ENCODE measurements at regions not wholly inside any gene's neighbourhood (a gene's known extent, or its start where the extent isn't known, plus 50 kb on each side); places are given as distances from the start of the nearest gene placed in this dataset.

GRCh38 chr4:146105464-146105863 lies 70.1 kb upstream of the LSM6 start:
- no peak for TF ChIP-seq REST (IDR thresholded peaks at IDR 0.05; ENCODE audit: insufficient read depth in 1 of 2, low read depth in 2 of 2, low read length in 1 of 2)
- no peak for TF ChIP-seq CTCF (IDR thresholded peaks at IDR 0.05)
- no peak for TF ChIP-seq POLR2AphosphoS5 (IDR thresholded peaks at IDR 0.05; ENCODE audit: low read depth, low read length)
- no peak for TF ChIP-seq SIN3A (IDR thresholded peaks at IDR 0.05; ENCODE audit: borderline replicate concordance, insufficient read depth, low read depth, low read length)
